NCI-H2081 (cell line): ENCODE measurements at regions not wholly inside any gene's neighbourhood (a gene's known extent, or its start where the extent isn't known, plus 50 kb on each side); places are given as distances from the start of the nearest gene placed in this dataset.

Experiments
- DNase-seq, 2 experiments: peaks; one replicate each; lab custom pipeline; 2025; lab: John Stamatoyannopoulos, UW

- DNase-seq = peak in 1 of 2 experiments; percentile 20
These were observed 396.7 kb upstream of the RGMA start for GRCh38 chr15:93485438-93486327.

DNA sequence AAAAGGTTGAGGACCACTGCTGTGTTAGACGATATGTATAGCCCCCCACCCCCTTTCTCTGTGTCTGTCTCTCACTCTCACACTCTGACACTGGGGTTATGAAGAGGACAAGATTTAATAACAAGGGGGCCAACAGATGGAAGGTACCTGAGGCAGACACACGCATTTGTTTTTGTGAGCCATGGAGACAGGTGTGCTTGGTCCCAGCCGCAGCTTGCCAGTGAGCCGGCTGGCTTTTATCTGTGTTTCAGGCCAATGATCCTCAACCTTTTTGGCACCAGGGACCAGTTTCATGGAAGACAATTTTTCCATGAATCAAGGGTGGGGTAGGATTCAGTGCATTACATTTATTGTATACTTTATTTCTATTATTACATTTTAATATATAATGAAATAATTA is 394.9 kb upstream of the RGMA start:
- no peak for DNase-seq

GRCh38 chr15:93482731-93483130 is 393.7 kb upstream of the RGMA start:
- no peak for DNase-seq

- DNase-seq = no peak
These were observed 390.7 kb upstream of the RGMA start for GRCh38 chr15:93479715-93480114.

DNA sequence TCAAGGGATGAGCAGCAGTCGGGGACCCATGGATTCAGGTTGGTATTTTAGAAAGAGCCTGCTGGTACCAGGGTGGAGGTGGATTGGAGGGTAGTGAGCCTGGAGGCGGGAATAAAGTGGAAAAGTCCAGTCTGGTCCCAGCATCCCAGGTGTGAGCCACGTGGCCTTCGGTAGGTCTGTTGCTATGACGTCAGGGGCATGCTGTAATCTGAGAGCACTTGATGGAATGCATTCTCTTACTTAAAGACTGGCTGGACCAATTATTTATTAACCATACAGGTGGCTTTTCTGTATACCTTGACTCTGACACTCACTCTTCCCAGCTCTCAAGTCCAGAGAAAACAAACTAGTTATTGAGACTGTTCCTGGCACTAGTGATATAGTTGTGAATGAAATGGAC is 389.9 kb upstream of the RGMA start:
- no peak for DNase-seq

GRCh38 chr15:93477721-93478120 is 388.7 kb upstream of the RGMA start:
- DNase-seq = no peak

- no peak for DNase-seq
These were observed 388.2 kb upstream of the RGMA start for GRCh38 chr15:93477188-93477587.

DNA sequence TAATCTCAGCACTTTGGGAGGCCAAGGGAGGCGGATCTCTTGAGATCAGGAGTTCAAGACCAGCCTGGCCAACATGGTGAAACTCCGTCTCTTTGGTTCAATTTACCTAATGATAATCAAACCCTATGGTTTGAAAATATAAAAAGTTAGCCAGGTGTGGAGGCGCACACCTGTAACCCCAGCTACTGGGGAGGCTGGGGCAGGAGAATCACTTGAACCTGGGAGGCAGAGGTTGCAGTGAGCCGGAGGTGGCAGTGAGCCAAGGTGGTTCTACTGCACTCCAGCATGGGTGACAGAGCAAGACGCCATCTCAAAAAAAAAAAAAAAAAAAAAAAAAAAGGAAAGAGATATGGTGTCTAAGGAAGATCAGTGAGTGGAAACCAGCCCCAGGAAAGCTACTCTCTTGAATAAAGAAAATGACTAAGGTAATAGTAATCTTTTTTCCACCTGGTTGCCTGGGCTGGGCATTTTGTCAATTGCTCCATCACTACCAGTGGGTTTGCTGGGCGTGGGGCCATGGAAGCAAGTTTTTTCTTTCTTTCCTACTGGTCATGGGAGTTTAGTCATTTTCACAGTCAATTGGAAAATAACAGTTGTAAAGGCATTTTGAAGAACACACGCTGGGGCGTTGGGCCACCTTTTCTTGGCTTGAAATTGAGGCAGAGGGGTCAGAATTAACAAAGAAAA is 387.6 kb upstream of the RGMA start:
- DNase-seq = no peak

GRCh38 chr15:93474728-93475127 is 385.7 kb upstream of the RGMA start:
- DNase-seq = no peak

GRCh38 chr15:93469994-93470393 is 381.0 kb upstream of the RGMA start:
- no peak for DNase-seq

DNA sequence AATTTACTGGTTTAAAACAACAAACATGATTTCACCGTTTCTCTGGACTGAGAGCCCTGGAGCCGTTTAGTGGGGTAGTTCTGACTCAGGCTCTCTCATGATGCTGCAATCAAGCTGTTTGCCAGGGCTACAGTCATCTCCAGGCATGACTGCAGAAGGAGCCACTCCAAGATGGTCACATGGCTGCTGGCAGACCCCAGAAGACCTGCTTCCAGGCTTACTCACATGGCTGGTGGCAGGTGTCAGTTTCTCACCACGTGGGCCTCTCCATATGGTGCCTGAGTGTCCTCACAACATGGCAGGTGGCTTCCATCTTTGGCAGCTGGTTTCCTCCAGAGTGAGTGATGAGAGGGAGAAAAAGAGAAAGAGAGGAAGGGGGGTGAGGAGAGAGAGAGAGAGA is 378.3 kb upstream of the RGMA start:
- peak in 1 of 2 experiments; percentile 5 for DNase-seq

DNA sequence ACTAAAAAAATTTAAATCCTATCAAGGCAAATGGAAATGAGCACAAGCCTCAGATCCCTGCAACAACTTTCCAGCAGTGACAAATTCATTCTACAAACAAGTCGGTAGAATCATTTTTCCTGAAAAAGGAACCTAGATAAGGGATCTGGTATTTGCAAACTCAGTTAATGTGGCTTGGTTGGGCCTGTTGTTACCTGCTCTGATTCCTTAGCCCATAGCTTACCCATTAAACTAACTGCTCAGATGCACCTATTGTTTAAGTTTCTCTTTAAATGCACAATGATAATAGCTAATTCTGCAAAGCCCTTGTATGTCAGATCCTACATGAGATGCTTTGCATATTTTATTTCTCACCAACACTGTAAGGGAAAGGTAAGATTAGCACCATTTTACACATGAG is 377.4 kb upstream of the RGMA start:
- DNase-seq = no peak

GRCh38 chr15:93462690-93463089 is 373.7 kb upstream of the RGMA start:
- DNase-seq = no peak

DNA sequence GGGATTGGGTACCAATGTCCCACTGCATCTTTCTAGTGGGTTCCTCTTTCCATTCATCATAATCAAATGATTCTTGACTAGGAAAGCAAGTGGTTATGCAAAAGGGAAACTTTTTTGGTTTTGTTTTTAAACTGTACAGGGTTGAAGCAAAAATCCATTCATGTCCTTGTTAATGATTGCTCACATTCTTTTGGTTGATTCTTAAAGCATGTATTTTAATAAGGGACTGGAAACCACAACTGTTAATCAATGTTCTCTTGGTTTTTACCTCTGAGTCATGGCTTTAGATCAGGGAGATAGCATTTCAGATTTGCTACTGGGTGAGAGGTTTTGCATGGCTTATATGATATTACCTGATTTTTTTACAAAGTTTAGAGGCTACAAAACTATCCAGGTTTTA is 371.7 kb upstream of the RGMA start:
- no peak for DNase-seq

- no peak for DNase-seq
These were observed 370.4 kb upstream of the RGMA start for GRCh38 chr15:93459396-93459795.

DNA sequence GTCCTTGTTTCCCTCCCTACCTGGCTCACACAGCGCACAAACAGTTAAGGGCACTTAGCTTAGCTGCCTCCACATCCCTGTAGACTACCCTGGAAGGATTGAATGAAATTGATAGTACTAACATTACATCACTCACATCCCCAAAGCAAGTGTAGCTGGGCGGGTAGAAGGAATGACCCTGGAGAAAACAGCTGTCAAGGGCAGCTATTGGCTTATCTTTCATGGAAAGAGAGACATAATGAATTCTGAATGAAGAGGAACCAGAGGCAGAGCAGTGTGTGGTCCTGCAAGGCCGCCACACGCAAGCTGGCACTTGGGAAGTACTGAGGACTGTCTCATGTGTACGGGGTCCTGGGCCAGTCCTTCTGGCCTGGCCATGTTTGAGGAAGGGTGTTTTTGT is 369.6 kb upstream of the RGMA start:
- DNase-seq = no peak

DNA sequence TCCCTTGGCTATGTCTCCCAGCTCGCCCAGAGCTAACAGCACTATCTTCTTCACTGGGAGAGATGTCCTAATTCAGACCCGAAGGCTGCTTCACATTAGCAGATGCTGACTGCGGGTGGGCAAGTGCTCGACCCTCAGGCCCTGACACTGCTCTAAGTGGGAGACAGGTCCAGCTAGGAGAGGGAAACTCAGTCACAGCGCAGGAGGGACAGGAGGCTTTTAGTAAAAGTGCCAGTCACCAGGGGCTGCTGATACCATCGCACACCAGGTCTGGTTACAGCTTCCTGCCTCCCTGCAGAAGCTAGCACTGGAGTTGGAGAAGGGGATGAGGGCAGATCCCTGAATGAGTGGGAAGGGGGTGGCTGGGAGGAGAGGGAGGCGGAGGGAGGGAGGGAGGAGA is 365.8 kb upstream of the RGMA start:
- DNase-seq = no peak

GRCh38 chr15:93452537-93453211 is 363.7 kb upstream of the RGMA start:
- DNase-seq = no peak

GRCh38 chr15:93451822-93452221 is 362.8 kb upstream of the RGMA start:
- DNase-seq = no peak

GRCh38 chr15:93451265-93451664 is 362.3 kb upstream of the RGMA start:
- DNase-seq = no peak

- DNase-seq = no peak
These were observed 360.8 kb upstream of the RGMA start for GRCh38 chr15:93449798-93450197.

- DNase-seq = no peak
These were observed 349.3 kb upstream of the RGMA start for GRCh38 chr15:93438310-93438709.

DNA sequence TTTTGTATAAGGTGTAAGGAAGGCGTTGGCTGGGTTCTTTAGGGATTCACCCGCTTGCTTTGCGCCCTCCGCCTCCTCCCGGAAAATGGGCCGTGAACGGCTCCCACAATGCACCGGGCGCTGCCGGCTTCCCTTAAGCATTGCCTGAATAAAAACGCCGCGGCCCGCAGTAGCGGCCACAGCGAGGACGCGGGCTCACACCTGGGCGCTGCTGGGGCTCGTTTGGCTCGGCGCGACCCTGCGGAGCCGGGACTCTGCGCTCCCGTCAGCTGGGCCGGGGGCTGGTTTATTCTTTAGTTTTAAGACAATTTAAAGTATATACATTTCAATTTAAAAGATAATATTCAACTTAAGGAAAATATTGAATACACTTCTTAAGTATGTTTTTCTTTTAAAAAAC is 343.5 kb upstream of the RGMA start:
- DNase-seq = no peak
